ENCODE measurements at regions not wholly inside any gene's neighbourhood (a gene's known extent, or its start where the extent isn't known, plus 50 kb on each side); places are given as distances from the start of the nearest gene placed in this dataset.

GRCh38 chr5:68380078-68380477 is 164.5 kb downstream of the PIK3R1 start:
- DNase-seq: no peak

GRCh38 chr5:68381060-68381459 is 165.5 kb downstream of the PIK3R1 start:
- no peak for DNase-seq

- no peak for DNase-seq
These were observed 166.4 kb downstream of the PIK3R1 start for GRCh38 chr5:68381909-68382308.

- DNase-seq: no peak
These were observed 167.1 kb downstream of the PIK3R1 start for GRCh38 chr5:68382640-68383039.

GRCh38 chr5:68383888-68384310 is 168.3 kb downstream of the PIK3R1 start:
- DNase-seq: no peak

GRCh38 chr5:68384936-68385594 is 169.5 kb downstream of the PIK3R1 start:
- no peak for DNase-seq

GRCh38 chr5:68385936-68386335 is 170.4 kb downstream of the PIK3R1 start:
- DNase-seq: no peak

GRCh38 chr5:68387074-68387796 is 171.7 kb downstream of the PIK3R1 start:
- DNase-seq: no peak

GRCh38 chr5:68389618-68390017 is 174.1 kb downstream of the PIK3R1 start:
- DNase-seq: no peak

- no peak for DNase-seq
These were observed 177.1 kb downstream of the PIK3R1 start for GRCh38 chr5:68392617-68393016.

GRCh38 chr5:68395302-68395701 is 179.7 kb downstream of the PIK3R1 start:
- DNase-seq: no peak

GRCh38 chr5:68395926-68396511 is 180.5 kb downstream of the PIK3R1 start:
- DNase-seq: no peak

GRCh38 chr5:68396722-68397121 is 181.2 kb downstream of the PIK3R1 start:
- no peak for DNase-seq

GRCh38 chr5:68398146-68398812 is 182.7 kb downstream of the PIK3R1 start:
- DNase-seq: no peak

GRCh38 chr5:68403301-68403700 is 187.7 kb downstream of the PIK3R1 start:
- DNase-seq: no peak

- no peak for DNase-seq
These were observed 188.7 kb downstream of the PIK3R1 start for GRCh38 chr5:68404246-68404645.

- DNase-seq: no peak
These were observed 189.6 kb downstream of the PIK3R1 start for GRCh38 chr5:68405026-68405684.

GRCh38 chr5:68405784-68406743 is 190.5 kb downstream of the PIK3R1 start:
- DNase-seq: no peak

- no peak for DNase-seq
These were observed 191.2 kb downstream of the PIK3R1 start for GRCh38 chr5:68406767-68407241.

- DNase-seq: no peak
These were observed 192.0 kb downstream of the PIK3R1 start for GRCh38 chr5:68407311-68408239.
